BJ (cell line): ENCODE measurements at regions not wholly inside any gene's neighbourhood (a gene's known extent, or its start where the extent isn't known, plus 50 kb on each side); places are given as distances from the start of the nearest gene placed in this dataset.

Source experiments
- CTCF ChIA-PET: fragments of 350-600 bp; formaldehyde crosslinking; extraction: SDS; loops from one replicate; lab custom pipeline; 2021; ENCODE audit warnings: antibody characterized with exemption, inconsistent platforms; lab: Yijun Ruan, JAX
- POLR2A ChIA-PET: fragments of 300-600 bp; sonication (Branson Sonifier 250); formaldehyde crosslinking; extraction: SDS; loops from one replicate; lab custom pipeline; 2021; ENCODE audit warnings: antibody characterized with exemption; lab: Charles Lee
- DNase-seq: peaks from one replicate; pipeline ENCODE4 v3.0.0-alpha.2; 2011; ENCODE audit warnings: low read depth
- H3K27me3 ChIP-seq: 2 replicates; pipeline ENCODE4 v1.6.0; 2011; ENCODE audit warnings: low read length; ENCODE audit not compliant: control insufficient read depth, insufficient read depth
- H3K36me3 ChIP-seq: 2 replicates; pipeline ENCODE4 v1.5.1; 2011; ENCODE audit warnings: low read length; ENCODE audit not compliant: control insufficient read depth, insufficient read depth
- H3K4me3 ChIP-seq: 2 replicates; pipeline ENCODE4 v1.5.1; 2011; ENCODE audit warnings: low read depth, mild to moderate bottlenecking, control low read depth, low read length
- TF ChIP-seq, protein P1 (sequence below): IDR thresholded peaks from 2 replicates; pipeline ENCODE4 v1.5.1; 2011; ENCODE audit warnings: low read depth, mild to moderate bottlenecking, control low read depth, inconsistent platforms, low read length, moderate library complexity; ENCODE audit not compliant: insufficient read depth

DNA sequence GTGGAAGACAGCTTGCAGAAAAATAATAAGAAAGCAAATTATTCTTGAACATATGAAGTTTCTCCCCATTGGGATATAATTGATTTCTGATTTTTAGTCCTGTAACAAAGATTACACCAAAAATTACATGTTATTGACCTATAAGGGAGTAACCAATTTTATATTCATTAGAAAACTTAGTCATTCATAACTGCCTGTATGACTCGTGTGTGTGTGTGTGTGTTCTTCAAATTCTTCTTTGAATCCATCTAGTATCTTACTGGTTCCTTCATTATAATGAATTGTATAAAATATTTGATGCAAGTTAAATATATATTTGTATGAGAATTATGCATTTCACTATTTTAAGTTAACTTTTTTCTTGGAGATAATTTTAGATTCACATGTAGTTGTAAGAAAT lies 310.4 kb downstream of the HAO1 start:
- DNase-seq: no peak
- no peaks in the 10 kb centered on the region for H3K36me3 ChIP-seq
- H3K27me3 ChIP-seq: no peaks in the 10 kb centered on the region
- H3K4me3 ChIP-seq: no peak overlapping the region
- ChIA-PET CTCF (no interaction called here), POLR2A (no interaction called here)
- TF ChIP-seq, protein P1, sequence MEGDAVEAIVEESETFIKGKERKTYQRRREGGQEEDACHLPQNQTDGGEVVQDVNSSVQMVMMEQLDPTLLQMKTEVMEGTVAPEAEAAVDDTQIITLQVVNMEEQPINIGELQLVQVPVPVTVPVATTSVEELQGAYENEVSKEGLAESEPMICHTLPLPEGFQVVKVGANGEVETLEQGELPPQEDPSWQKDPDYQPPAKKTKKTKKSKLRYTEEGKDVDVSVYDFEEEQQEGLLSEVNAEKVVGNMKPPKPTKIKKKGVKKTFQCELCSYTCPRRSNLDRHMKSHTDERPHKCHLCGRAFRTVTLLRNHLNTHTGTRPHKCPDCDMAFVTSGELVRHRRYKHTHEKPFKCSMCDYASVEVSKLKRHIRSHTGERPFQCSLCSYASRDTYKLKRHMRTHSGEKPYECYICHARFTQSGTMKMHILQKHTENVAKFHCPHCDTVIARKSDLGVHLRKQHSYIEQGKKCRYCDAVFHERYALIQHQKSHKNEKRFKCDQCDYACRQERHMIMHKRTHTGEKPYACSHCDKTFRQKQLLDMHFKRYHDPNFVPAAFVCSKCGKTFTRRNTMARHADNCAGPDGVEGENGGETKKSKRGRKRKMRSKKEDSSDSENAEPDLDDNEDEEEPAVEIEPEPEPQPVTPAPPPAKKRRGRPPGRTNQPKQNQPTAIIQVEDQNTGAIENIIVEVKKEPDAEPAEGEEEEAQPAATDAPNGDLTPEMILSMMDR: no peak

DNA sequence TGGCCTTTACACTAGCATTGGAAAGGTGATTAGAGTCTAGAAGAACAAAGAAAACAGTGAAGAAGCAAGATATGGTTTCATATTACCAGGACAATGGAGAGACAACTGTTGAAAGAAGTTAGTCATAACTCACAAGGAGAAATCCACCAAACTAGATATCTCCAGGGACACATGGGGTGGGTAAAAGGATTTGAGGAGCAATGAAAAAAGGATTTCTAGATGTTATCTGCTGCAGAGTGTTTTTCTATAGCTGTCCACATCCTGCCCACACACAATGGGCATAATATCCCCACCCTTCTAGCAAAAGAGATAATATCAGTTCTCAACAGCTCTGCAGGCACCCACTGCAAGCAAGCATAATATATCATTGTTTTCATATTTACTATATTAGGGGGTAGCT lies 303.1 kb downstream of the HAO1 start:
- ChIA-PET POLR2A (no interaction called here), CTCF (no interaction called here)
- Histone ChIP-seq H3K27me3 (no peaks in the 10 kb centered on the region), H3K36me3 (no peaks in the 10 kb centered on the region), H3K4me3 (no peak overlapping the region)
- DNase-seq: no peak
- TF ChIP-seq, protein P1: no peak

DNA sequence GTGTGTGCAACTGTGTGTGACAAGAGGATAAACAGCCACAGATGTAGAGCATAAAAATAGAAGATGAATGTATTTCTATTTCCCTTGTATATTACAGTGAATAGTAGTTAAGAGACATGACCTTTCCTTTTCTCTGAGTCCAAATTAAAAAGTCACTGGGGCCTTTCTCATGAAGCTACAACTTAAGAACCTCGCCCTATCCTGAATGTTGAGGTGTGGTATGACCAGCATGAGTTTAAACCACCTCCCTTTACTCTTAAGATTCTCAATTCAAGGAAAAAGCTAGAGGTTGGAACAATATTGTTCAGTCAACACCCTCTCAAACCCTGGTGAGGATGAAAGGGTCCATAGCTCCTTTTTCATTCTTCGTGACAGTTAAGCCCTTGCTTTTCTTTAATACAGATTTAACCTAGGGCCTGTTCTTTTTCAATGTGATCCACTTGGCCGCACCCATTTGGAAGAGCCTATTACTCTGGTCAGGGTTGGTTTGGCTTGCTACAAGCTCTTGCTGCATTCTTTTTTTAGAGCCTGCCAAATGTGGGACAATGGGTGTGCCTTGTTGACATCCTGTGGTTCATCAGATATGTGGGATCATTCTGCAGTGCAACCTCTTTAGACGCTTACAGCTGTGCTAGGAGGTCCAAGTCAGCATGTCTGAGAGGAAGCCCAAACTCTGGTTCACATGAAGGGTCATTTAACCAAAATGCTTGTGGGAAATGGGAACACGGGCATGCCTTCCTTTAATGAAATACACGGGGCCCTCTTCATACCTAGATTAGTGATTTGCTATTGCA lies 290.0 kb downstream of the HAO1 start:
- peak; percentile 24 for DNase-seq
- POLR2A ChIA-PET: no interaction called here

DNA sequence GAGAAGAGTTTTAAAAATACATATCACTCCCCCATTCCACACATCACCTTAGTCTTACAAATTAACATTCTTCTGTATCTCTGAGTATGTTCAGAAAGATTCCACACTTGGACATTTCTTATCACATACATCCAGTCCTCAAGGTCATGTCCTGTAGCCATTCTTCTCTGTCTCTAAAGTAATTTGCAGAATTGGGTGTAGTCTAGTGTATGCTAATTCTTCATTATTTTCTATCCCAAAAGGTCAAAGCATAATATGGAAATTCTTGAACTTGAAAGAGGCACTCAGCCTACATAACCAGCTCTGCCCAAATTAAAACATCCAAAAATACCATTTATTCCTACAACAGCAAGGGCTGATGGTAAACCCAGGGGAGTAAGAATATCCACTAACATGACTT lies 286.0 kb downstream of the HAO1 start:
- Histone ChIP-seq H3K4me3 (no peak overlapping the region), H3K36me3 (no peaks in the 10 kb centered on the region), H3K27me3 (no peaks in the 10 kb centered on the region)
- POLR2A ChIA-PET: no interaction called here
- DNase-seq: no peak
- CTCF ChIA-PET: no interaction called here
- TF ChIP-seq, protein P1: no peak

More for the DNA sequence above, 290.0 kb downstream of the HAO1 start:
- no peaks in the 10 kb centered on the region for H3K27me3 ChIP-seq
- no peak overlapping the region for H3K4me3 ChIP-seq
- no peaks in the 10 kb centered on the region for H3K36me3 ChIP-seq
- TF ChIP-seq, protein P1: no peak
- CTCF ChIA-PET: no interaction called here

DNA sequence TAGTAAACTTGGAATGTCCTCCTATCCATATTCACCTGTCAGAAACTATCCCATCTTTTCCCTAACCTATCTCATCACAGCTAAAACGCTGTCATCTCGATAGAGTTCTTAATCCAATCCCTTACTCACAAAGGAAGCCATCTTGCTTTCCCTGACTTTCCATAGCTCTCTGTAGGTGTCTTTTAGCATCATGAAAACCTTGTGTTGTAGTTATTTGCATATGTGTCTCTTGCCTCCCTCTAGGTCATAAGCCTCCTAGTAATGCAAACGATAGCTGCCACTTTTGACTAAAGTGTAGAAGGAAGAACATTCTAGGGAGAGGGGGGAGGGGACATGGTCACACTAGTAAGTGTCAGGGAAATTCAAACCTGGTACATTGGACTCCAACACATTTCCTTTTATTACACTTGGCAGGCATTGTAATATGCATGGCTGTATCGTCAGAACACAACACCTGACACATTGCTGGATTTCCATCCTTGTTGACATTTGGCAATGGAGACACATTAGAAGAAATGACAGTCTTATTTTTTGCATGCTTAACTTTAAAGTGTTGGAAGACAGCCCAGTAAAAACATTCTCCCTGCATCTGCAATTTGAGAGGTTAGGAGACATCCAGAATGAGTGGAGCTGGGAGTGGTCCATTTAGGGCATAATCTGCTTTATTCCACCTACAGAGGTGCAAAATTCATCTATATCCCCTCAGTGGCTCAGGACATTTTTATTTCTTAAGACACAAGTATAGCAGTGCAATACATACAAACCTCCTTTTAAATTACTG lies 283.4 kb downstream of the HAO1 start:
- H3K4me3 ChIP-seq: no peak overlapping the region
- CTCF ChIA-PET: no interaction called here
- no peaks in the 10 kb centered on the region for H3K36me3 ChIP-seq
- no peaks in the 10 kb centered on the region for H3K27me3 ChIP-seq
- TF ChIP-seq, protein P1: no peak
- no peak for DNase-seq
- POLR2A ChIA-PET: no interaction called here
